OCI-LY7 (cell line): ENCODE measurements at regions not wholly inside any gene's neighbourhood (a gene's known extent, or its start where the extent isn't known, plus 50 kb on each side); places are given as distances from the start of the nearest gene placed in this dataset.
A peak's percentile ranks its signal among the peaks of the same experiment; 100 is the strongest.
"Not testable (repeated sequence)": the region's sequence is repeated elsewhere in the genome, so short reads cannot be mapped to it uniquely, and the experiment has no call there.

Experiments
- BruUV-seq: library from RNA; stranded (reverse); fragments of 400-500 nt; replicated peaks from 2 replicates; lab custom pipeline; 2021; lab: Mats Ljungman, UMichigan
- CTCF ChIA-PET: fragments of 300-600 bp; sonication (Branson Sonifier 250); formaldehyde crosslinking; loops from one replicate; lab custom pipeline; 2022; ENCODE audit warnings: antibody characterized with exemption; ENCODE audit not compliant: unreplicated experiment; lab: Charles Lee
- POLR2A ChIA-PET: fragments of 300-600 bp; sonication (Branson Sonifier 250); formaldehyde crosslinking; loops from one replicate; lab custom pipeline; 2022; ENCODE audit warnings: antibody characterized with exemption; lab: Charles Lee
- DNase-seq: peaks from one replicate; pipeline ENCODE4 v3.0.0-alpha.2; 2015; ENCODE audit warnings: low spot score
- H2AFZ ChIP-seq: fragments of 200-600 bp; sonication (generic), shearing (Covaris generic); 2 replicates; pipeline ENCODE4 v1.6.1; 2014; ENCODE audit warnings: mild to moderate bottlenecking, antibody characterized with exemption, low read length, moderate library complexity
- H3K27ac ChIP-seq: fragments of 200-600 bp; sonication (generic); 2 replicates; pipeline ENCODE4 v1.5.1; 2014; ENCODE audit warnings: mixed run types, low read depth, mild to moderate bottlenecking, moderate library complexity, low read length, inconsistent platforms; ENCODE audit not compliant: poor library complexity, severe bottlenecking
- H3K36me3 ChIP-seq: fragments of 200-600 bp; sonication (generic); 2 replicates; pipeline ENCODE4 v1.6.1; 2014; ENCODE audit warnings: mild to moderate bottlenecking, antibody characterized with exemption, low read length, moderate library complexity, mixed read lengths; ENCODE audit not compliant: insufficient read depth
- H3K4me1 ChIP-seq: fragments of 200-600 bp; sonication (generic); 2 replicates; pipeline ENCODE4 v1.5.1; 2014; ENCODE audit warnings: mild to moderate bottlenecking, low read length; ENCODE audit not compliant: insufficient read depth, poor library complexity, severe bottlenecking
- H3K4me2 ChIP-seq: fragments of 200-600 bp; sonication (generic); 2 replicates; pipeline ENCODE4 v1.6.1; 2014; ENCODE audit warnings: mild to moderate bottlenecking, low read length
- H3K4me3 ChIP-seq: fragments of 200-600 bp; sonication (generic); 2 replicates; pipeline ENCODE4 v1.5.1; 2014; ENCODE audit warnings: mild to moderate bottlenecking, low read depth, low read length; ENCODE audit not compliant: poor library complexity, severe bottlenecking
- H3K79me2 ChIP-seq: fragments of 200-600 bp; sonication (generic); 2 replicates; pipeline ENCODE4 v1.6.1; 2016; ENCODE audit warnings: low read depth, mild to moderate bottlenecking, low read length, moderate library complexity, mixed read lengths; ENCODE audit not compliant: insufficient read depth
- H3K9me2 ChIP-seq: fragments of 200-600 bp; sonication (generic); 2 replicates; pipeline ENCODE4 v1.6.1; 2016; ENCODE audit warnings: mild to moderate bottlenecking, low read length, mixed read lengths; ENCODE audit not compliant: insufficient read depth
- H3K9me3 ChIP-seq: fragments of 200-600 bp; sonication (generic); 2 replicates; pipeline ENCODE4 v1.6.1; 2014; ENCODE audit warnings: mild to moderate bottlenecking, mixed run types, low read length, mixed read lengths
- H4K20me1 ChIP-seq: fragments of 200-600 bp; sonication (generic); 2 replicates; pipeline ENCODE4 v1.6.1; 2014; ENCODE audit warnings: mild to moderate bottlenecking, antibody characterized with exemption, low read length, moderate library complexity, mixed read lengths; ENCODE audit not compliant: insufficient read depth
- CTCF ChIP-seq: fragments of 200-600 bp; sonication (generic); conservative IDR thresholded peaks from 2 replicates; pipeline ENCODE4 v1.5.1; 2014; ENCODE audit warnings: mild to moderate bottlenecking, antibody characterized with exemption, low read length, moderate library complexity, mixed read lengths
- EZH2phosphoT487 ChIP-seq: fragments of 200-600 bp; sonication (generic); IDR thresholded peaks from 2 replicates; pipeline ENCODE4 v1.6.1; 2018; ENCODE audit warnings: low read depth, borderline replicate concordance, mild to moderate bottlenecking, mixed run types, antibody characterized with exemption, low read length, moderate library complexity, mixed read lengths
- intact Hi-C: fragments of 100-400 bp; cut with micrococcal nuclease; formaldehyde crosslinking; loops from one replicate; pipeline ENCODE4 v1.10.0; 2022; ENCODE audit not compliant: unreplicated experiment

GRCh38 chr4:18608908-18609533 is 587.5 kb upstream of the LCORL start:
- BruUV-seq: no TSS peak
- H3K27ac ChIP-seq: no peak overlapping the region
- intact Hi-C loops: no loop called here

GRCh38 chr4:18602610-18603009 is 581.1 kb upstream of the LCORL start:
- H3K27ac ChIP-seq, H3K4me3 ChIP-seq, POLR2A ChIA-PET, H3K9me2 ChIP-seq, H3K36me3 ChIP-seq, H4K20me1 ChIP-seq, DNase-seq, H3K9me3 ChIP-seq, H3K4me2 ChIP-seq, H3K4me1 ChIP-seq, H2AFZ ChIP-seq, intact Hi-C loops, CTCF ChIA-PET, BruUV-seq, H3K79me2 ChIP-seq: not testable (repeated sequence)

More at GRCh38 chr4:18608908-18609533, 587.5 kb upstream of the LCORL start:
- DNase-seq: no peak
- H3K4me3 ChIP-seq: no peak overlapping the region
- TF ChIP-seq EZH2phosphoT487: no peak
- no peak for TF ChIP-seq CTCF
- H3K4me1 ChIP-seq: peaks cover 6% of the 10 kb centered on the region
- no peaks in the 10 kb centered on the region for H3K36me3 ChIP-seq
- POLR2A ChIA-PET: interaction anchor here (0.5 to 1.0 kb wide), 3 partner anchors 11 to 77 kb away, joined by 3 to 4 read pairs (median 3); no protein-coding TSS in a partner anchor
- no peak overlapping the region for H2AFZ ChIP-seq
- no peaks in the 10 kb centered on the region for H3K79me2 ChIP-seq
- no peaks in the 10 kb centered on the region for H3K9me2 ChIP-seq
- H3K9me3 ChIP-seq: no peaks in the 10 kb centered on the region
- CTCF ChIA-PET: no interaction called here
- no peaks in the 10 kb centered on the region for H4K20me1 ChIP-seq
- H3K4me2 ChIP-seq: no peak overlapping the region

DNA sequence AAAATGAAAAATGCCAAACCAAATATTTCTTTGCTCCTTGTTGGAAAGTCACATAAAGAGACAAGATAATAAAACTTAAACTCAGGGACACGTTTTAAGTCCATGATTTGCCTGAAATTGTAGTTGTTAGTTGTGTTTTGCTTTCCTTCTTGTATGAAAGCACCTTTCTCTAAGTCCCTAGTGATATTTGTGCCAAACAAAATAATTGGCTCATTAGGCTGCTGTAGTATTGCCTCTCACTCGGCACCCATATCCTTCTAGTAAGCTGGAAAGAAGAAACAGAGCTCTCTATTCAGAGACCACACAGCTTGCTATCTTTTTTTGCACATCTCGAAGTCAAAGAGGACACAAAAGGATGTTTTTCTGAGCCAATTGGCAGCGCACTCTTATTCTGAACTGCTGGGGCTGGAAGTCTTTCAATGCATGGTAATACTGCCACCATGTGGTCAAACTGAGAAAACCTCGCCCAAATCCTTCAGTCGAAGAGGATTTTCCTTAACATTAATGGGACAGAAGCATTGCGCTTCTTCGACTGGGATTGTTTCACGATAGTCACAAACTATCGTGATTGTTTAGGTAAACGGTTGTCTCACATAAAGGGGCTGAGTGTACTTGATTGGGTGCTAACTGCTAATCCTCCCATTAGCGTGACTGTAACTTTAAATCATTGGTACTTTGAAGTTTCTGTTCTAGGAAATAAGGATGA is 571.9 kb upstream of the LCORL start:
- H3K36me3 ChIP-seq: no peaks in the 10 kb centered on the region
- no peak overlapping the region for H3K4me3 ChIP-seq
- DNase-seq: peak; percentile 71
- H3K9me2 ChIP-seq: no peaks in the 10 kb centered on the region
- H3K27ac ChIP-seq: no peak overlapping the region
- H3K79me2 ChIP-seq: no peaks in the 10 kb centered on the region
- TF ChIP-seq EZH2phosphoT487: no peak
- TF ChIP-seq CTCF: peak; percentile 91
- ChIA-PET CTCF (no interaction called here), POLR2A (interaction anchor here (0.7 kb wide), 1 partner anchor 777 kb away, joined by 3 read pairs; no protein-coding TSS in a partner anchor)
- H3K4me1 ChIP-seq: no peaks in the 10 kb centered on the region
- H4K20me1 ChIP-seq: no peaks in the 10 kb centered on the region
- BruUV-seq: no TSS peak
- H3K4me2 ChIP-seq: no peak overlapping the region
- intact Hi-C loops: loop anchor here (5.0 to 10.0 kb wide), 4 partner anchors 529 to 1041 kb away; no protein-coding TSS in a partner anchor
- H3K9me3 ChIP-seq: no peaks in the 10 kb centered on the region
- H2AFZ ChIP-seq: no peak overlapping the region
